Smooth muscle cell (in vitro differentiated cells): ENCODE measurements at regions not wholly inside any gene's neighbourhood (a gene's known extent, or its start where the extent isn't known, plus 50 kb on each side); places are given as distances from the start of the nearest gene placed in this dataset.

ENCODE experiments used
- DNase-seq: peaks from one replicate; lab custom pipeline; 2025; ENCODE audit not compliant: unreplicated experiment; lab: John Stamatoyannopoulos, UW
- H2AFZ ChIP-seq: fragments of 200-600 bp; sonication (generic); 2 replicates; pipeline ENCODE4 v1.6.0; 2016; ENCODE audit warnings: antibody characterized with exemption, low read depth, mild to moderate bottlenecking
- H3F3A ChIP-seq: fragments of 200-600 bp; sonication (generic); 2 replicates; pipeline ENCODE4 v1.6.0; 2017; ENCODE audit warnings: antibody characterized with exemption, low read depth
- H3K27ac ChIP-seq: fragments of 200-600 bp; sonication (generic); 2 replicates; pipeline ENCODE4 v1.5.1; 2016; ENCODE audit warnings: low read depth, mild to moderate bottlenecking
- H3K27me3 ChIP-seq: fragments of 200-600 bp; sonication (generic); 2 replicates; pipeline ENCODE4 v1.6.1; 2016; ENCODE audit warnings: low read depth, mild to moderate bottlenecking
- H3K36me3 ChIP-seq: fragments of 200-600 bp; sonication (generic); 2 replicates; pipeline ENCODE4 v1.5.1; 2016; ENCODE audit warnings: low read depth
- H3K4me1 ChIP-seq: fragments of 200-600 bp; sonication (generic); 2 replicates; pipeline ENCODE4 v1.5.1; 2016; ENCODE audit warnings: low read depth
- H3K4me2 ChIP-seq: fragments of 200-600 bp; sonication (generic); 2 replicates; pipeline ENCODE4 v1.6.0; 2016; ENCODE audit warnings: mild to moderate bottlenecking
- H3K4me3 ChIP-seq: fragments of 200-600 bp; sonication (generic); 2 replicates; pipeline ENCODE4 v1.5.1; 2016; ENCODE audit warnings: mild to moderate bottlenecking
- H3K79me2 ChIP-seq: fragments of 200-600 bp; sonication (generic); 2 replicates; pipeline ENCODE4 v1.6.0; 2016; ENCODE audit warnings: low read depth, mild to moderate bottlenecking
- H3K9ac ChIP-seq: fragments of 200-600 bp; sonication (generic); 2 replicates; pipeline ENCODE4 v1.6.0; 2016; ENCODE audit warnings: low read depth
- H3K9me3 ChIP-seq: fragments of 200-600 bp; sonication (generic); replicated peaks from 2 replicates; pipeline ENCODE4 v1.5.1; 2016; ENCODE audit warnings: low read depth
- H4K20me1 ChIP-seq: fragments of 200-600 bp; sonication (generic); 2 replicates; pipeline ENCODE4 v1.6.0; 2016; ENCODE audit warnings: low read depth
- WGBS: methylation state at CpG from one replicate; pipeline ENCODE4 v1.1.7; 2016; ENCODE audit warnings: low lambda C conversion rate; 5-methylcytosine and 5-hydroxymethylcytosine counted together
- TF ChIP-seq, protein P1 (sequence below): fragments of 200-600 bp; sonication (generic); IDR thresholded peaks from 2 replicates; pipeline ENCODE4 v1.5.1; 2017; ENCODE audit warnings: borderline replicate concordance, mild to moderate bottlenecking, antibody characterized with exemption; ENCODE audit not compliant: insufficient read depth, poor library complexity, severe bottlenecking

DNA sequence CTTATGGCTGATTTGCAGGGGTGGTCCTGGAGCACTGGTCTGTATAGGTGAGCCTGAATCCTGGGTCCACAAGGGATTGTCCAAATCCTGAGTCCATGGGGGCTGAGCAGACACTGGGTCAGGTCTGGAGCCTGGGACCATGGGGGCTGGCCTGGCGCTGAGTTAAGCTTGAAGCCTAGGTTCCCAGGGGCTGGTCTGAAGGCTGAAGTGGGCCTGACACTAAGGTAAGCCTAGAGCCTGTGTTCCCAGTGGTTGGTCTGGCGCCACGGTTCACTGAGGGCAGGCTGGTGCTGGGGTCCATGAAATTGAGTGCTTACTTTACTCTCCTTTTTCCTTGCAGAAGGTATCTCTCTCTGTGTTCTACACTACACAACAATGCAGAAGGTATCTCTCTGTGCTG, 155.8 kb downstream of the RBM46 start:
- H3K36me3 ChIP-seq, result no peaks in the 10 kb centered on the region
- no peaks in the 10 kb centered on the region for H3F3A ChIP-seq
- WGBS, result 98% methylated on average over 3 of the region's 3 CpGs
- no peak overlapping the region for H3K4me2 ChIP-seq
- H3K79me2 ChIP-seq, result no peaks in the 10 kb centered on the region
- H3K4me1 ChIP-seq, result peaks cover 4% of the 10 kb centered on the region
- no peak overlapping the region for H3K27ac ChIP-seq
- no peaks in the 10 kb centered on the region for H4K20me1 ChIP-seq
- H2AFZ ChIP-seq, result no peak overlapping the region
- no peak overlapping the region for H3K9ac ChIP-seq
- H3K27me3 ChIP-seq, result no peaks in the 10 kb centered on the region
- TF ChIP-seq, protein P1, sequence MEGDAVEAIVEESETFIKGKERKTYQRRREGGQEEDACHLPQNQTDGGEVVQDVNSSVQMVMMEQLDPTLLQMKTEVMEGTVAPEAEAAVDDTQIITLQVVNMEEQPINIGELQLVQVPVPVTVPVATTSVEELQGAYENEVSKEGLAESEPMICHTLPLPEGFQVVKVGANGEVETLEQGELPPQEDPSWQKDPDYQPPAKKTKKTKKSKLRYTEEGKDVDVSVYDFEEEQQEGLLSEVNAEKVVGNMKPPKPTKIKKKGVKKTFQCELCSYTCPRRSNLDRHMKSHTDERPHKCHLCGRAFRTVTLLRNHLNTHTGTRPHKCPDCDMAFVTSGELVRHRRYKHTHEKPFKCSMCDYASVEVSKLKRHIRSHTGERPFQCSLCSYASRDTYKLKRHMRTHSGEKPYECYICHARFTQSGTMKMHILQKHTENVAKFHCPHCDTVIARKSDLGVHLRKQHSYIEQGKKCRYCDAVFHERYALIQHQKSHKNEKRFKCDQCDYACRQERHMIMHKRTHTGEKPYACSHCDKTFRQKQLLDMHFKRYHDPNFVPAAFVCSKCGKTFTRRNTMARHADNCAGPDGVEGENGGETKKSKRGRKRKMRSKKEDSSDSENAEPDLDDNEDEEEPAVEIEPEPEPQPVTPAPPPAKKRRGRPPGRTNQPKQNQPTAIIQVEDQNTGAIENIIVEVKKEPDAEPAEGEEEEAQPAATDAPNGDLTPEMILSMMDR, result no peak
- no peaks in the 10 kb centered on the region for H3K9me3 ChIP-seq
- DNase-seq, result no peak
- no peak overlapping the region for H3K4me3 ChIP-seq

- H3K79me2 ChIP-seq, result no peaks in the 10 kb centered on the region
- H3K27me3 ChIP-seq, result no peaks in the 10 kb centered on the region
- TF ChIP-seq, protein P1, result no peak
- H3K9ac ChIP-seq, result no peak overlapping the region
- no peaks in the 10 kb centered on the region for H3F3A ChIP-seq
- H3K4me1 ChIP-seq, result peaks cover 4% of the 10 kb centered on the region
- no peak for DNase-seq
- no peak overlapping the region for H3K4me3 ChIP-seq
- no peak overlapping the region for H3K27ac ChIP-seq
- H3K36me3 ChIP-seq, result no peaks in the 10 kb centered on the region
- no peaks in the 10 kb centered on the region for H3K9me3 ChIP-seq
- H2AFZ ChIP-seq, result no peak overlapping the region
- WGBS, result 77% methylated on average over 3 of the region's 3 CpGs
- no peak overlapping the region for H3K4me2 ChIP-seq
- no peaks in the 10 kb centered on the region for H4K20me1 ChIP-seq
Observed at GRCh38 chr4:154939851-154940250, 158.8 kb downstream of the RBM46 start.

DNA sequence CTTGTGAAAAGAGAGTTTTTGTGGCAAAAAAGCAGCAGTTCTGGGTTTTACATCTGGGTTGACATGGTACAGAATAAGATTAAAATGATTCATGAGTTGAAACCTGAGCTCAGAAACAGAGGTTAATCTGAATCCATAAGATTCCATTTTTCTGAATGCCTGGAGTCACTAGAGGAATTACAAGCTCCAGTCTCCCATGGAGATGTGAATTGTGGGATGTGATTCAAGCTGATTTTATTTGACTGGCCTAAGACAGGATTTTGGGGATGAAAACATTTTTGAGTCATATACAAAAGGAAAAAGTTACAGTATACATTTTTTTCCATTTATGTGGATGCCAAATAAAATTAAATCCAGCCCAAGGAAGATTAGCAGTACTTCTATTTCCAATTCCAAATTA, 161.1 kb downstream of the RBM46 start:
- Histone ChIP-seq H3K4me2 (no peak overlapping the region), H3K9me3 (no peaks in the 10 kb centered on the region), H4K20me1 (no peaks in the 10 kb centered on the region), H3K9ac (no peak overlapping the region), H3K4me3 (no peak overlapping the region), H3K27ac (no peak overlapping the region), H3K79me2 (no peaks in the 10 kb centered on the region), H3K27me3 (no peaks in the 10 kb centered on the region), H2AFZ (no peak overlapping the region), H3K4me1 (peaks cover 4% of the 10 kb centered on the region), H3F3A (no peaks in the 10 kb centered on the region), H3K36me3 (no peaks in the 10 kb centered on the region)
- TF ChIP-seq, protein P1, result no peak
- DNase-seq, result no peak

DNA sequence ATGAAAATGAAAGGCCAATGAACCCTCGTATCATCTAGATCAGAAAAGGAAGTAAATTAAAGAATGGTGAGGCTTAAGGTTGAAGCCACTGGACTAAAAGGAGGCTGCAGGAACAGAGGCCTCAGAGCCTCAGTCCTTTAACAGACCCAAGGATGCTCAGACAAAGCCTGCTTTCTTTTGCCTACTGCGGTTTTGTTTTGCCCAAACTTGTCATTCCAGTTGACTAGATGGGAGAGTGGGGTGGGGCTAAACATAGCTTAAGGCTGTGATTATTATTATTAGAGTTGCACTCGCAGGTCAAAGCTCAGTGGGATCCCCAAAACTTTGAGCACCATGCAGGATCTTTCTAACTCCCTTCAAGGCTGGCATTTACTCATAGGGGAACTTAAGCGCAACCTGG, 163.9 kb downstream of the RBM46 start:
- H3K9ac ChIP-seq, result no peak overlapping the region
- no peaks in the 10 kb centered on the region for H3K9me3 ChIP-seq
- WGBS, result 80% methylated on average over 4 of the region's 4 CpGs
- H4K20me1 ChIP-seq, result no peaks in the 10 kb centered on the region
- H3K79me2 ChIP-seq, result no peaks in the 10 kb centered on the region
- no peaks in the 10 kb centered on the region for H3K4me1 ChIP-seq
- no peaks in the 10 kb centered on the region for H3K36me3 ChIP-seq
- no peak overlapping the region for H2AFZ ChIP-seq
- TF ChIP-seq, protein P1, result no peak
- H3K4me2 ChIP-seq, result no peak overlapping the region
- no peak overlapping the region for H3K4me3 ChIP-seq
- no peaks in the 10 kb centered on the region for H3K27me3 ChIP-seq
- H3F3A ChIP-seq, result no peaks in the 10 kb centered on the region
- no peak for DNase-seq
- no peak overlapping the region for H3K27ac ChIP-seq
